Lower leg skin (tissue), 4 donors: ENCODE measurements at regions not wholly inside any gene's neighbourhood (a gene's known extent, or its start where the extent isn't known, plus 50 kb on each side); places are given as distances from the start of the nearest gene placed in this dataset.

Experiments used
- DNase-seq, 2 donors: peaks; one replicate each; pipeline ENCODE4 v3.0.0-alpha.2; 2019; ENCODE audit warnings: low spot score in 2 of 2
- H3K4me3 ChIP-seq: fragments of 200-600 bp; sonication (generic); 2 replicates; pipeline ENCODE4 v1.5.1; 2017; ENCODE audit warnings: mild to moderate bottlenecking, low read depth; ENCODE audit not compliant: poor library complexity, severe bottlenecking
- CTCF ChIP-seq, 3 donors: fragments of 450-650 bp; IDR thresholded peaks; one replicate each; pipeline ENCODE4 v1.5.1; 2016; ENCODE audit warnings: antibody characterized with exemption in 3 of 3, mild to moderate bottlenecking in 3 of 3, moderate library complexity in 2 of 3
- POLR2A ChIP-seq, 2 donors: fragments of 450-650 bp; IDR thresholded peaks; one replicate each; pipeline ENCODE4 v1.6.1; 2016 to 2017; ENCODE audit warnings: antibody characterized with exemption in 2 of 2, mild to moderate bottlenecking in 1 of 2, moderate library complexity in 1 of 2
- WGBS, 2 donors: methylation state at CpG; one replicate each; pipeline ENCODE4 v1.1.5; 2018; 5-methylcytosine and 5-hydroxymethylcytosine counted together
- intact Hi-C: fragments of 100-400 bp; cut with DNase I; formaldehyde crosslinking; loops from one replicate; pipeline ENCODE4 v1.15.0; 2023; ENCODE audit warnings: low total_unique reads

GRCh38 chr5:87877023-87877422 is 391.6 kb downstream of the TMEM161B start:
- TF ChIP-seq POLR2A (IDR thresholded peaks at IDR 0.05) (no peak), CTCF (IDR thresholded peaks at IDR 0.05) (no peak)

GRCh38 chr5:87876616-87877015 is 392.0 kb downstream of the TMEM161B start:
- DNase-seq = no peak
- H3K4me3 ChIP-seq = no peak overlapping the region
- TF ChIP-seq CTCF (IDR thresholded peaks at IDR 0.05) (no peak), POLR2A (IDR thresholded peaks at IDR 0.05) (no peak)
- 72 to 75% methylated on average over 2 of the region's 2 CpGs for WGBS, 2 donors
- intact Hi-C loops = no loop called here

More at GRCh38 chr5:87877023-87877422, 391.6 kb downstream of the TMEM161B start:
- H3K4me3 ChIP-seq = no peak overlapping the region
- intact Hi-C loops = no loop called here
- WGBS, 2 donors = 29 to 38% methylated on average over 1 of the region's 1 CpG
- no peak for DNase-seq

GRCh38 chr5:87872986-87873385 is 395.7 kb downstream of the TMEM161B start:
- intact Hi-C loops = no loop called here
- no peak for DNase-seq

GRCh38 chr5:87868792-87869191 is 399.9 kb downstream of the TMEM161B start:
- H3K4me3 ChIP-seq = no peak overlapping the region
- DNase-seq = no peak
- intact Hi-C loops = no loop called here
- no peak for TF ChIP-seq POLR2A (IDR thresholded peaks at IDR 0.05)
- no peak for TF ChIP-seq CTCF (IDR thresholded peaks at IDR 0.05)
- WGBS, 2 donors = 93 to 95% methylated on average over 1 of the region's 1 CpG

More at GRCh38 chr5:87872986-87873385, 395.7 kb downstream of the TMEM161B start:
- TF ChIP-seq POLR2A (IDR thresholded peaks at IDR 0.05) (no peak), CTCF (IDR thresholded peaks at IDR 0.05) (no peak)
- H3K4me3 ChIP-seq = no peak overlapping the region
- 64 to 69% methylated on average over 3 of the region's 3 CpGs for WGBS, 2 donors

- DNase-seq = no peak
- WGBS, 2 donors = 53 to 59% methylated on average over 4 of the region's 4 CpGs
- intact Hi-C loops = no loop called here
- H3K4me3 ChIP-seq = no peak overlapping the region
- TF ChIP-seq CTCF (IDR thresholded peaks at IDR 0.05) (no peak), POLR2A (IDR thresholded peaks at IDR 0.05) (no peak)
Observed at GRCh38 chr5:87867281-87867680, 401.4 kb downstream of the TMEM161B start.

GRCh38 chr5:87853541-87853940 is 415.1 kb downstream of the TMEM161B start:
- no peak for TF ChIP-seq POLR2A (IDR thresholded peaks at IDR 0.05)
- TF ChIP-seq CTCF (IDR thresholded peaks at IDR 0.05) = no peak
- 87 to 95% methylated on average over 2 of the region's 2 CpGs for WGBS, 2 donors
- DNase-seq = no peak
- intact Hi-C loops = no loop called here
- H3K4me3 ChIP-seq = no peak overlapping the region
